ENCODE measurements at regions not wholly inside any gene's neighbourhood (a gene's known extent, or its start where the extent isn't known, plus 50 kb on each side); places are given as distances from the start of the nearest gene placed in this dataset.
"Not testable (repeated sequence)": the region's sequence is repeated elsewhere in the genome, so short reads cannot be mapped to it uniquely, and the experiment has no call there.

DNA sequence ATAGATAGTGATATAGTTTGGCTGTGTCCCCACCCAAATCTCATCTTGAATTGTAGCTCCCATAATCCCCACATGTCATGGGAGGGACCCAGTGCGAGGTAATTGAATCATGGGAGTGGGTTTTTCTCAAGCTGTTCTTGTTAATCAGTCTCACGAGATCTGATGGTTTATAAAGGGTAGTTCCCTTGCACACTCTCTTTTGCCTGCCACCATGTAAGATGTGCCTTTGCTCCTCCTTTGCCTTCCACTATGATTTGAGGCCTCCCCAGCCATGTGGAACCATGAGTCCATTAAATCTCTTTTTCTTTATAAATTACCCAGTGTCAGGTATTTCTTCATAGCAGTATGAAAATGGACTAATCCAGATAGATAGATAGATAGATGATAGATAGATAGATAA is 73.8 kb upstream of the NFASC start:
- not testable (repeated sequence) for H3K27ac ChIP-seq (ENCODE audit: low read depth, low read length); H3K9me3 ChIP-seq (ENCODE audit: control insufficient read depth, insufficient read depth, low read length); H3K4me3 ChIP-seq (ENCODE audit: low read depth, low read length); H3K36me3 ChIP-seq (ENCODE audit: control insufficient read depth, insufficient read depth, low read length); DNase-seq (ENCODE audit: low read depth in 4 of 6, low spot score in 6 of 6); H3K27me3 ChIP-seq (ENCODE audit: control insufficient read depth, insufficient read depth, low read length); H3K4me1 ChIP-seq (ENCODE audit: control insufficient read depth, insufficient read depth, low read length)
- WGBS (ENCODE audit: insufficient coverage): no CpG with 5 or more reads among the region's 2 CpGs

DNA sequence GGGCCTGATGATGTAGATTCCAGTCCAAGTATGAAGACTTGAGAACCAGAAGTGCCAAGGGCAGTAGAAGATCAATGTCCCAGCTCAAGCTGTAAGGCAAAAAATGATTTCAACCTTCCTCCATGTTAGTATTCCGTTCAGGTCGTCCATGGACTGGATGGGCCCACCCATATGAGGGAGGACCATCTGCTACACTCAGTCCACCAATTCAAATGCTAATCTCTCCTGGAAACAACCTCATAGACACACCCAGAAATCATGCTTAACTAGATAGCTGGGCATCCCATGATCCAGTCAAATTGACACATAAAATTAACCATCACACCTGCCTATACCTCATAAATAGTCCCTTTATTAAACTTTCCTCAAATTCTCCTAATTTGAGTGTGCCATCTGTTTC is 73.3 kb upstream of the NFASC start:
- Histone ChIP-seq H3K27ac (ENCODE audit: low read depth, low read length) (no peak overlapping the region), H3K4me3 (ENCODE audit: low read depth, low read length) (no peak overlapping the region), H3K9me3 (ENCODE audit: control insufficient read depth, insufficient read depth, low read length) (no peaks in the 10 kb centered on the region), H3K4me1 (ENCODE audit: control insufficient read depth, insufficient read depth, low read length) (no peaks in the 10 kb centered on the region), H3K27me3 (ENCODE audit: control insufficient read depth, insufficient read depth, low read length) (no peaks in the 10 kb centered on the region), H3K36me3 (ENCODE audit: control insufficient read depth, insufficient read depth, low read length) (no peaks in the 10 kb centered on the region)
- WGBS (ENCODE audit: insufficient coverage): 63% methylated on average over 2 of the region's 2 CpGs
- peak in 1 of 6 donors; percentile 28 for DNase-seq (ENCODE audit: low read depth in 4 of 6, low spot score in 6 of 6)

DNA sequence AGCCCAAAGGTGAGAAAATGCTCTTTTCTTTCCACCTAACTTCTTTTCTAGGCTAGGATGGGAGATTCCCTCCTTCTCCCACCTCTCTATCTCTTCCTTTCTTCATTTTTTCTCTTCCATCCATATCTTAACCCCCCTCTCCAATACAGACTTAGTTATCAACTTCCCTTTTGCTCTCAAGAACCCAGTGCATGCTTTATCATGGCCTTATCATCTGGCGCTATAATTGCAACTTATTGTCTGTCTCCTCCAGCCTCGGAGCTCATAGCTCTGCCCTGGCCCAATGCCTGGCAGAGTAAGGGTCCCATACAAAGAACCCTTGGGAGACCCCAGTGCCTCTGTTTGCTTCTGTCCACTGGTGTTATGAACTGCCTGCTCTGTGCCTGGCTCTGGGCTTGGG is 71.0 kb upstream of the NFASC start:
- no peak for DNase-seq (ENCODE audit: low read depth in 4 of 6, low spot score in 6 of 6)
- no peak overlapping the region for H3K4me3 ChIP-seq (ENCODE audit: low read depth, low read length)
- no peak overlapping the region for H3K27ac ChIP-seq (ENCODE audit: low read depth, low read length)
- 84% methylated on average over 2 of the region's 2 CpGs for WGBS (ENCODE audit: insufficient coverage)
- H3K36me3 ChIP-seq (ENCODE audit: control insufficient read depth, insufficient read depth, low read length): no peaks in the 10 kb centered on the region
- no peaks in the 10 kb centered on the region for H3K27me3 ChIP-seq (ENCODE audit: control insufficient read depth, insufficient read depth, low read length)
- H3K4me1 ChIP-seq (ENCODE audit: control insufficient read depth, insufficient read depth, low read length): peaks cover 3% of the 10 kb centered on the region
- no peaks in the 10 kb centered on the region for H3K9me3 ChIP-seq (ENCODE audit: control insufficient read depth, insufficient read depth, low read length)

DNA sequence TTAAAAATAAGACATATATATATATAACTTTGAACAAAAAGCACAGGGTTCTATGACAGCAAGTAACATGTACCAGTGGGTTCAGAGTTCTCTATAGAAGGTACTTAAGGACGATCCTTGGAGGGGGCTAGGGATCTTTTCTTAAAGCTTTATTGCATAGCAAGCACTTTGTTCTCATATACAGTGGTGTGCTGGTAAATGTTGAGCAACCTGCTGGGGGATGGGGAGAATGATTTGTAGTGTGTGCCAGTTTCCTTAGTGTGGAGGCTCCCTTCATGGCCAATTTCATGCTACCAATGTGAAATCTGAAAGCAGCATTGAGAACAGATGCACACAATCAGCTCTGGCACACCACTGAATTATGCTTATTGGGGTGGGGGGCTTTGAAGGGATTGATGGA is 69.5 kb upstream of the NFASC start:
- DNase-seq (ENCODE audit: low read depth in 4 of 6, low spot score in 6 of 6): peak in 1 of 6 donors; percentile 35
- H3K9me3 ChIP-seq (ENCODE audit: control insufficient read depth, insufficient read depth, low read length): no peaks in the 10 kb centered on the region
- no peaks in the 10 kb centered on the region for H3K27me3 ChIP-seq (ENCODE audit: control insufficient read depth, insufficient read depth, low read length)
- H3K4me3 ChIP-seq (ENCODE audit: low read depth, low read length): no peak overlapping the region
- no peak overlapping the region for H3K27ac ChIP-seq (ENCODE audit: low read depth, low read length)
- WGBS (ENCODE audit: insufficient coverage): 0% methylated on average over 1 of the region's 1 CpG
- no peaks in the 10 kb centered on the region for H3K36me3 ChIP-seq (ENCODE audit: control insufficient read depth, insufficient read depth, low read length)
- H3K4me1 ChIP-seq (ENCODE audit: control insufficient read depth, insufficient read depth, low read length): peaks cover 3% of the 10 kb centered on the region

DNA sequence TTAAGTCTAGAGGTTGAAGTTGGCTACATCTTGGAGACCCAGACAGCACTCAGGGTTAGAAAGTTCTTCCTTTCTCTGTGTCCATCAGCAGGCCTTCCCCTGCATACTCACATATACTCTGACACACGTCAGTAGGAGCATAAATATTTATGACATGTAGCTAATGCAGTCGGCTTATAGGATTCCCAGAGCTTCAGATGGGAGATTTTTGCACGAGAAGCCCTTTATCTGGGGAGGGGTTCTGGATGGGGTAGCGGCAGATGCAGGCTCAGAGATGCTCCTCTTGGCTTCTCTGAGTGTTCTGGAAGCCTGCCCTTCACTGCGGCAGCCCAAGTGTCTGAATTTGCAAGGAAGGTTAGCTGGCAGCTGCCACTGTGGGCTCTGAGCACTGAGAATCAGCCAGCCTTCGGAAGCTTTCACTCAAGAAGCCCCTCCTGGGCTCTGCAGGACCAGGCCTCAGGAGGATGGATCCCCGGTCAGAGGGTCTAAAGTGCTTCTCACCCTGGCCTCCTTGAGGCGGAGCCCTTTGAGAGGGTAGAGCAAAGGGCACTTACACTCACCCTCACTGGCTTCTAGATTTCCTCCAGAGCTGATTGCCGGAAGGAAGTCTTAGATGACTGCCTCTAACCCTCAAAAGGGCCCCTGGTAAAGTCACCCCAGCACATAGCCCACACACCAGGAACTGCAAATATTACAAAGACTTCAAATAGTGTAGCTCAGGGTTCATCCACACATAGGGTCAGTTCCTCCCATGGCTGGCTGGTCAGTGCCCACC is 68.1 kb upstream of the NFASC start:
- Histone ChIP-seq H3K27ac (ENCODE audit: low read depth, low read length) (no peak overlapping the region), H3K4me3 (ENCODE audit: low read depth, low read length) (no peak overlapping the region), H3K9me3 (ENCODE audit: control insufficient read depth, insufficient read depth, low read length) (no peaks in the 10 kb centered on the region), H3K4me1 (ENCODE audit: control insufficient read depth, insufficient read depth, low read length) (peaks cover 12% of the 10 kb centered on the region), H3K36me3 (ENCODE audit: control insufficient read depth, insufficient read depth, low read length) (no peaks in the 10 kb centered on the region), H3K27me3 (ENCODE audit: control insufficient read depth, insufficient read depth, low read length) (no peaks in the 10 kb centered on the region)
- DNase-seq (ENCODE audit: low read depth in 4 of 6, low spot score in 6 of 6): peak in 2 of 6 donors; percentile 42 to 46
- WGBS (ENCODE audit: insufficient coverage): 74% methylated on average over 8 of the region's 9 CpGs

DNA sequence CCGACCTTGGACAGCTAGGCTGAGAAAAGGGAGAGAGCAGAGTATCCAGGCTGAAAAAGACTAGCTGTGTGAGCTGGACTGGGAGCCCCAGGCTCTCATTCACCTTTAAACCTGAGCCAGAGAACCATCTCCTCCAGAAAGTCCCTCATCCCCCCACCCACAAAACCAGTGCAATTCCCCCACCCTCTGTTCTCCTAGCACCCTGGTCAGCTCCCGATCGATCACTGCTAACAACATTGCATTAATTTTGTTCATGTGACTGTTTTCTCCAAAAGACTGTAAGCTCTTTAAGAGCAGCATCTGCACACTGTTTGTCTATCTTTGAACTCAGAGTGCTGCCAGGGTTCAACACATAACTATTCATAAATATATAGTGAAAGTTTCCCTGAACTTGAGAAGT is 67.1 kb upstream of the NFASC start:
- Histone ChIP-seq H3K9me3 (ENCODE audit: control insufficient read depth, insufficient read depth, low read length) (no peaks in the 10 kb centered on the region), H3K4me1 (ENCODE audit: control insufficient read depth, insufficient read depth, low read length) (peaks cover 13% of the 10 kb centered on the region), H3K27me3 (ENCODE audit: control insufficient read depth, insufficient read depth, low read length) (no peaks in the 10 kb centered on the region), H3K36me3 (ENCODE audit: control insufficient read depth, insufficient read depth, low read length) (no peaks in the 10 kb centered on the region), H3K27ac (ENCODE audit: low read depth, low read length) (no peak overlapping the region), H3K4me3 (ENCODE audit: low read depth, low read length) (no peak overlapping the region)
- 81% methylated on average over 3 of the region's 3 CpGs for WGBS (ENCODE audit: insufficient coverage)
- DNase-seq (ENCODE audit: low read depth in 4 of 6, low spot score in 6 of 6): no peak

DNA sequence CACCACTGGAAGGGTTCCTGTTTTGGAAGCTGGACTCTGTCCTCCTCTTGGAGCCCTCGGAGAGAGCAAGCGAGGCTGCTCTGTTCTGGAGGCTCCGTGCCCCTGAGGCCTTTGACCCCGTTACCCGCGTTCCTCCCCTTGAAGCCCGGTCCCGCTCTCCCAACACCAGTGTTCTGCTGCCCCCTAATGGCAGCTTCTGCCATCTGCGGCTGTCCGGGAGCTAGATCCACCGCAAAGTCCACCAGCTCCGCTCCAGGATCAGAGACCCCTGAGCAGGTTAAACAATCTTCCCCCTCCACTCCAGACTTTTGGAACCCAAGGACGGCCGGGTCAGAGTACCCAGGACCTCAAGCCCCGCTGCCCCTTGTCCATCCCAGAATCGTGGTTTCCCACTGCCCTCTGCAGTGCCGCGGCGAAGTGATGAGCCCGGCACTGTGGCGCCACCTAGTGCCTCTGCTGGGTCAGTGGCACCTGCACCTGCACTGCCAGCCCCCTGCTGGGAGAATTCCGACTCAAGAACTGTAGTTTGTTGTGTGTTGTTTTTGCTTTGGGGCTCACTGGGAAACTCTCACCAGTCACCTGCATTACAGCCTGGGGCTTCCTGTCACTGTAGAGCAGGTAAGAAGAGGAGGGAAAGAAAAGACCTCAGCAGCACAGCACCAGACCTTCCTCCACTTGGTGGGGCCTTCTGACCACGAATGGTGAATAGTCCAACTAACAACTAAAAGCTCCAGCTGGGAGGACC is 63.5 kb upstream of the NFASC start:
- H3K27ac ChIP-seq (ENCODE audit: low read depth, low read length): no peak overlapping the region
- H3K4me1 ChIP-seq (ENCODE audit: control insufficient read depth, insufficient read depth, low read length): peaks cover 13% of the 10 kb centered on the region
- peak; percentile 77 to 97 (median 84) for DNase-seq (ENCODE audit: low read depth in 4 of 6, low spot score in 6 of 6)
- H3K36me3 ChIP-seq (ENCODE audit: control insufficient read depth, insufficient read depth, low read length): no peaks in the 10 kb centered on the region
- H3K27me3 ChIP-seq (ENCODE audit: control insufficient read depth, insufficient read depth, low read length): no peaks in the 10 kb centered on the region
- peak overlapping the region; percentile 55 for H3K4me3 ChIP-seq (ENCODE audit: low read depth, low read length)
- WGBS (ENCODE audit: insufficient coverage): 3% methylated on average over 23 of the region's 23 CpGs
- no peaks in the 10 kb centered on the region for H3K9me3 ChIP-seq (ENCODE audit: control insufficient read depth, insufficient read depth, low read length)

DNA sequence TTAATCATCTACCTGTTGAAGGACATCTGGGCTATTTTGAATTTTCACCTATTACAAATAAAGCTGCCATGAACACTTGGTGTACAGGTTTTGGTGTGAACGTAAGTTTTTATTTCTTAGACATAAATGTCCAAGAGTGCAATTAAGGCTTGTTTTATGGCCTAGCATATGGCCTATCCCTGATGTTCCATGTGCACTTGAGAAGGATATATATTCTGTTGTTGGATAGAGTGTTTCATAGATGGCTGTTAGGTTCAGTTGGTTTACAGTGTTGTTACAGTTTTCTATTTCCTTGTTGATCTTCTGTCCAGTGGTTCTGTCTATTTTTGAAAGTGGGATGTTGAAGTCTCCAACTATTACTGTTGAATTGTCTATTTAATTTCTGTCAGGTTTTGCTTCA is 61.2 kb upstream of the NFASC start:
- WGBS (ENCODE audit: insufficient coverage): no CpG with 5 or more reads among the region's 1 CpG
- no peaks in the 10 kb centered on the region for H3K36me3 ChIP-seq (ENCODE audit: control insufficient read depth, insufficient read depth, low read length)
- H3K9me3 ChIP-seq (ENCODE audit: control insufficient read depth, insufficient read depth, low read length): no peaks in the 10 kb centered on the region
- H3K4me3 ChIP-seq (ENCODE audit: low read depth, low read length): no peak overlapping the region
- peaks cover 10% of the 10 kb centered on the region for H3K4me1 ChIP-seq (ENCODE audit: control insufficient read depth, insufficient read depth, low read length)
- DNase-seq (ENCODE audit: low read depth in 4 of 6, low spot score in 6 of 6): no peak
- no peak overlapping the region for H3K27ac ChIP-seq (ENCODE audit: low read depth, low read length)
- H3K27me3 ChIP-seq (ENCODE audit: control insufficient read depth, insufficient read depth, low read length): no peaks in the 10 kb centered on the region

DNA sequence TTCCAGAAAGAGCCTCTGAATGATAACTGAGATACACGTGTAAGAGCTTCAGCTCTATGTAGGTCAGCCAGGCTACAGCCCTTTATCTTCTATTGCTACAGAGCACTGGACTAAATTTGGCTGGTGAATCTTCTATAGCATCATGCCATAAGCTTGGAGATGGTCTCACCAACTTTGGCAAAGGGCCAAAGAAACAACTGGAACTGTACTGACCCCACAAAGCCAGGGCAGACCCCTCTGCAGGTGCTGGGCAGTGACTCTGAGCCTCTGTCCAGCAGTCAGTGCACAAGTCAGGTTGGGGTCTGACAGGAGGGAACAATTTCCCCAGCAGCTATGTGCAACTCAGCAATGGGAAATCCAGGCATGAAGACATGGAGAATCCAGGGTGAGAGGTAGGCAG is 57.8 kb upstream of the NFASC start:
- Histone ChIP-seq H3K4me3 (ENCODE audit: low read depth, low read length) (no peak overlapping the region), H3K4me1 (ENCODE audit: control insufficient read depth, insufficient read depth, low read length) (no peaks in the 10 kb centered on the region), H3K9me3 (ENCODE audit: control insufficient read depth, insufficient read depth, low read length) (no peaks in the 10 kb centered on the region), H3K27ac (ENCODE audit: low read depth, low read length) (no peak overlapping the region), H3K27me3 (ENCODE audit: control insufficient read depth, insufficient read depth, low read length) (no peaks in the 10 kb centered on the region), H3K36me3 (ENCODE audit: control insufficient read depth, insufficient read depth, low read length) (no peaks in the 10 kb centered on the region)
- WGBS (ENCODE audit: insufficient coverage): 63% methylated on average over 1 of the region's 1 CpG
- no peak for DNase-seq (ENCODE audit: low read depth in 4 of 6, low spot score in 6 of 6)

DNA sequence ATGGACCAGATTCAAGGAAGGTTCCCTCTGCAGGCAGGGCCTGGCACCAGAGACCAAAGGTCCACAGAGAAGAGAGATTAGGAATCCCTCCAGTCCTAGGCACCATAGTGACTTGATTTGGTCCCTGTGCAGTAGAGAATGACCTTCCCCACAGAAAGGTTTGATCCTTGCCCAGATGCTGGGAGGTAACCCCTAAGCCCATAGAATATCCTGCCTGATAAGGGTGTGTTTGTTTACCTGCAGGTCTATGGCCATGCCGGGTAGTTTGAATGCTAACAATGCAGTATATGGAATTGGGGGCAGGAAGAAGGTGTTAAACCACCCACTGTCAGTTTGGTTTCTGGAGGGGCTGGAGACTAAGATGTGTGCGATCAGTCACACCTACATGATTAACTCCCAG is 57.1 kb upstream of the NFASC start:
- H3K9me3 ChIP-seq (ENCODE audit: control insufficient read depth, insufficient read depth, low read length): no peaks in the 10 kb centered on the region
- WGBS (ENCODE audit: insufficient coverage): no CpG with 5 or more reads among the region's 2 CpGs

More for the DNA sequence above, 57.1 kb upstream of the NFASC start:
- DNase-seq (ENCODE audit: low read depth in 4 of 6, low spot score in 6 of 6): no peak
- no peak overlapping the region for H3K4me3 ChIP-seq (ENCODE audit: low read depth, low read length)
- no peak overlapping the region for H3K27ac ChIP-seq (ENCODE audit: low read depth, low read length)
- H3K27me3 ChIP-seq (ENCODE audit: control insufficient read depth, insufficient read depth, low read length): no peaks in the 10 kb centered on the region
- no peaks in the 10 kb centered on the region for H3K36me3 ChIP-seq (ENCODE audit: control insufficient read depth, insufficient read depth, low read length)
- no peaks in the 10 kb centered on the region for H3K4me1 ChIP-seq (ENCODE audit: control insufficient read depth, insufficient read depth, low read length)

Data from spinal cord (tissue), 9 donors.